ENCODE measurements at regions not wholly inside any gene's neighbourhood (a gene's known extent, or its start where the extent isn't known, plus 50 kb on each side); places are given as distances from the start of the nearest gene placed in this dataset.

- no peak overlapping the region for H3K27ac Mint-ChIP-seq
- no peak for DNase-seq (ENCODE audit: low spot score, unreplicated experiment)
- peaks cover 27% of the 10 kb centered on the region for H3K4me1 Mint-ChIP-seq (ENCODE audit: low read depth)
- H3K36me3 Mint-ChIP-seq (ENCODE audit: insufficient read depth) = peaks cover 3% of the 10 kb centered on the region
- no peak overlapping the region for H3K4me3 Mint-ChIP-seq (ENCODE audit: low read depth)
- H3K9me3 Mint-ChIP-seq (ENCODE audit: low read depth) = peaks cover 7% of the 10 kb centered on the region
- no peak for TF ChIP-seq CTCF (IDR thresholded peaks at IDR 0.05; ENCODE audit: unreplicated experiment)
- H3K27me3 Mint-ChIP-seq = no peaks in the 10 kb centered on the region
Observed at GRCh38 chr2:200065477-200065876, 110.1 kb downstream of the MAIP1 start.

GRCh38 chr2:200066417-200066816 is 111.0 kb downstream of the MAIP1 start:
- DNase-seq (ENCODE audit: low spot score, unreplicated experiment) = no peak
- TF ChIP-seq CTCF (IDR thresholded peaks at IDR 0.05; ENCODE audit: unreplicated experiment) = no peak
- H3K4me3 Mint-ChIP-seq (ENCODE audit: low read depth) = no peak overlapping the region
- peaks cover 3% of the 10 kb centered on the region for H3K36me3 Mint-ChIP-seq (ENCODE audit: insufficient read depth)
- no peak overlapping the region for H3K27ac Mint-ChIP-seq
- H3K9me3 Mint-ChIP-seq (ENCODE audit: low read depth) = peaks cover 12% of the 10 kb centered on the region
- H3K4me1 Mint-ChIP-seq (ENCODE audit: low read depth) = peaks cover 27% of the 10 kb centered on the region
- H3K27me3 Mint-ChIP-seq = no peaks in the 10 kb centered on the region

- Mint-ChIP-seq H3K27me3 (no peaks in the 10 kb centered on the region), H3K9me3 (ENCODE audit: low read depth) (peaks cover 18% of the 10 kb centered on the region), H3K4me1 (ENCODE audit: low read depth) (peaks cover 20% of the 10 kb centered on the region), H3K4me3 (ENCODE audit: low read depth) (no peak overlapping the region), H3K27ac (peak overlapping the region; percentile 66), H3K36me3 (ENCODE audit: insufficient read depth) (peaks cover 3% of the 10 kb centered on the region)
- DNase-seq (ENCODE audit: low spot score, unreplicated experiment) = no peak
- TF ChIP-seq CTCF (IDR thresholded peaks at IDR 0.05; ENCODE audit: unreplicated experiment) = no peak
Observed at GRCh38 chr2:200068642-200069041, 113.3 kb downstream of the MAIP1 start.

GRCh38 chr2:200077210-200077650 is 121.8 kb downstream of the MAIP1 start:
- Mint-ChIP-seq H3K27me3 (no peaks in the 10 kb centered on the region), H3K4me3 (ENCODE audit: low read depth) (peak overlapping the region; percentile 29), H3K36me3 (ENCODE audit: insufficient read depth) (no peaks in the 10 kb centered on the region), H3K27ac (peak overlapping the region; percentile 96), H3K9me3 (ENCODE audit: low read depth) (no peaks in the 10 kb centered on the region), H3K4me1 (ENCODE audit: low read depth) (peaks cover 48% of the 10 kb centered on the region)
- DNase-seq (ENCODE audit: low spot score, unreplicated experiment) = no peak
- no peak for TF ChIP-seq CTCF (IDR thresholded peaks at IDR 0.05; ENCODE audit: unreplicated experiment)

- no peak for DNase-seq (ENCODE audit: low spot score, unreplicated experiment)
- Mint-ChIP-seq H3K4me3 (ENCODE audit: low read depth) (no peak overlapping the region), H3K4me1 (ENCODE audit: low read depth) (peaks cover 54% of the 10 kb centered on the region), H3K9me3 (ENCODE audit: low read depth) (no peaks in the 10 kb centered on the region), H3K27ac (peak overlapping the region; percentile 54), H3K36me3 (ENCODE audit: insufficient read depth) (no peaks in the 10 kb centered on the region), H3K27me3 (no peaks in the 10 kb centered on the region)
- TF ChIP-seq CTCF (IDR thresholded peaks at IDR 0.05; ENCODE audit: unreplicated experiment) = no peak
Observed at GRCh38 chr2:200077838-200078237, 122.5 kb downstream of the MAIP1 start.
